Choroid plexus epithelial cell (primary cell): ENCODE measurements at regions not wholly inside any gene's neighbourhood (a gene's known extent, or its start where the extent isn't known, plus 50 kb on each side); places are given as distances from the start of the nearest gene placed in this dataset.

Experiments
- DNase-seq: peaks from one replicate; pipeline ENCODE4 v3.0.0-alpha.2; 2010; ENCODE audit warnings: low read depth
- H3K4me3 ChIP-seq: 2 replicates; pipeline ENCODE4 v1.5.1; 2011; ENCODE audit warnings: low read depth, mild to moderate bottlenecking, control low read depth, low read length, moderate library complexity
- TF ChIP-seq, protein P1 (sequence below): conservative IDR thresholded peaks from 2 replicates; pipeline ENCODE4 v1.5.1; 2011; ENCODE audit warnings: low read depth, mild to moderate bottlenecking, control low read depth, inconsistent platforms, low read length, moderate library complexity

DNA sequence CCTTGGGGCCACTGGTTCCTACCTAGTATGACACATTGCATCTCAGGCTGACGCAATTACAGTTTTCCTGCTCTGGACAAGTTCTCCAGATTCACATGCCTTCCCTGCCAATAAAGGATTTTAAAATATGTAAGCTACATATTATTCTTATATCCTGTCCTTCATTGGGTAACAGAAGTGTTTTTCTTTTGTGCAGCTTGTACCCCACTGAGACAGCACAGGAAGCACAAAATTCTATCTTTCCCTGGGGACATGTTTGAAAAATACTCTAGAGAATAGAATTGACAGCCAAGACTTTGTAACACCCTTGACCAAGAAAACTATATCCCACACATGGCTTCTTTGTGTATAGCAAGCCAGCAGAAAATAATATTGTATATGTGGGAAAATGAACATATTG lies 456.8 kb downstream of the MAFB start:
- TF ChIP-seq, protein P1, sequence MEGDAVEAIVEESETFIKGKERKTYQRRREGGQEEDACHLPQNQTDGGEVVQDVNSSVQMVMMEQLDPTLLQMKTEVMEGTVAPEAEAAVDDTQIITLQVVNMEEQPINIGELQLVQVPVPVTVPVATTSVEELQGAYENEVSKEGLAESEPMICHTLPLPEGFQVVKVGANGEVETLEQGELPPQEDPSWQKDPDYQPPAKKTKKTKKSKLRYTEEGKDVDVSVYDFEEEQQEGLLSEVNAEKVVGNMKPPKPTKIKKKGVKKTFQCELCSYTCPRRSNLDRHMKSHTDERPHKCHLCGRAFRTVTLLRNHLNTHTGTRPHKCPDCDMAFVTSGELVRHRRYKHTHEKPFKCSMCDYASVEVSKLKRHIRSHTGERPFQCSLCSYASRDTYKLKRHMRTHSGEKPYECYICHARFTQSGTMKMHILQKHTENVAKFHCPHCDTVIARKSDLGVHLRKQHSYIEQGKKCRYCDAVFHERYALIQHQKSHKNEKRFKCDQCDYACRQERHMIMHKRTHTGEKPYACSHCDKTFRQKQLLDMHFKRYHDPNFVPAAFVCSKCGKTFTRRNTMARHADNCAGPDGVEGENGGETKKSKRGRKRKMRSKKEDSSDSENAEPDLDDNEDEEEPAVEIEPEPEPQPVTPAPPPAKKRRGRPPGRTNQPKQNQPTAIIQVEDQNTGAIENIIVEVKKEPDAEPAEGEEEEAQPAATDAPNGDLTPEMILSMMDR: no peak
- DNase-seq: peak; percentile 19
- no peak overlapping the region for H3K4me3 ChIP-seq

DNA sequence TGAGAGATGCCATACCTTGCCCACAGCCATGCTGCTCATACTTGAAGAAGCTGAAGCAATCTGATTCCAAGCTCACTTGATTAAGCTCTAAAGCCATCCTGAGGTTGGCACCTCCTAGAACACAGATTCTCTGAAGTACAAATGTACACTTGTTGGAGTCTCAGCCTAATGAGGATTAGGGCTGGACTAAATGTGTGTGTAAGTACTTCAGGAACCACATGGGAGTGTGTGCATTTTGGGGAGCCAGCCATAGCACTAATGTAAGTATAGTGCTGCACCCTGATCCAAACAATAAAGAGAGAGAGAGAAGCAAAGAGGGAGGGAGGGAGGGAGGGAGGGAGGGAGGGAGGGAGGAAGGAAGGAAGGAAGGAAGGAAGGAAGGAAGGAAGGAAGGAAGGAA lies 458.6 kb downstream of the MAFB start:
- TF ChIP-seq, protein P1: no peak
- no peak for DNase-seq
- no peak overlapping the region for H3K4me3 ChIP-seq

DNA sequence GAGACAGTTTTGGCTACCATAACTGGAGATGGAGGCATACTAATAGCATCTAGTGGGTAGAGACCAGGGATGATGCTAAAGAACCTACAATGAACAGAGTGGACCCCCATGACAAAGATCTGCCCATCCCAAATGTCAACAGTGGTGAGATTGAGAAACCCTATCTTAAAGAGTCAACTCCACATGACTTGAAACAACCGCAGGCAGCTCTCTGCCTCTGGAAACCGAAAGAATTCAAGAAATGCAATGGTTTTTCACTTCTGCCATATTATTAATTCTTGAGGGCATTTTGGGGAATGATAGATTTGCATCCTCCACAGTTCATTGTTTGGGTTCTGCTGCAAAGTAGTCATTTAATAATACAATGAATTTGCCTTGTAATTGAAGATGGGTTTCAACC lies 463.4 kb downstream of the MAFB start:
- H3K4me3 ChIP-seq: no peak overlapping the region
- DNase-seq: no peak
- TF ChIP-seq, protein P1: no peak

DNA sequence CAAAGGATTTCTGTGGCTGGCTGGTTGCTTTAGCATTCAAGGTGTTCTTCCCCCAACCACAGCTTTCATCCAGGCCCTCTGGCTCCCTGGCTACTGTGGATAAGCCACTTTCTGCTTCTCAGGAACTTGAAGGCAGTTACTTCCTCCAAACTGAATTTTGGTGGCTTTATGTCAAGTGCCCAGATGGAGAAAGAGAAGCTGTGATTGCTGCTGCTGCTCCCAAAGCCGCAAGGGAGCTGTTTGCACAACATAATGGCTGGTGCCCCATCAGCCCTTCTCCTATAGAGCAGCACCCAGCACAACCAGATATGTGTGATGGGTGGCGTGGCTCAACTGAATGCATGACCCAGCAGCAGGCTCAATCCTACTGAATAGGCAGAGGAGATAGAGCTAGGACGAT lies 465.2 kb downstream of the MAFB start:
- TF ChIP-seq, protein P1: no peak
- no peak for DNase-seq
- no peak overlapping the region for H3K4me3 ChIP-seq

DNA sequence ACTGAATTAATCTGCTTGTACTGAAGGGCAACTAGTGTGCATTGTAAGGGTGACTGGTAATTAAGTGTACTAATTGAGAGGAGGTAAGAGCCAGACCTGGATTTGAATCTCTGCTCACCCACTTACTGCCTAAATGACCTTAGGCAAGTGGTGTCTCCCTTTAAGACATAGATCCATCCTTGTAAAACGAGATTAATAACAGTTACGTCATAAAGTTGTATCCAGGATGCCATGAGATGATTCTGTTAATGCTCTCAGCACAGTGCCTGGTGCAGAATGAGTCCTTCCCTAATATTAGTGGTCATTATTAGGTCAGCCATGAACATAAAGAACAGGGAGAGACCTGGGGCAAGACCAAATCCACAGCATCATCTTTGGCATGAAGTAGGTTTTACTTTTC lies 470.1 kb downstream of the MAFB start:
- no peak for DNase-seq
- no peak overlapping the region for H3K4me3 ChIP-seq
- TF ChIP-seq, protein P1: no peak

DNA sequence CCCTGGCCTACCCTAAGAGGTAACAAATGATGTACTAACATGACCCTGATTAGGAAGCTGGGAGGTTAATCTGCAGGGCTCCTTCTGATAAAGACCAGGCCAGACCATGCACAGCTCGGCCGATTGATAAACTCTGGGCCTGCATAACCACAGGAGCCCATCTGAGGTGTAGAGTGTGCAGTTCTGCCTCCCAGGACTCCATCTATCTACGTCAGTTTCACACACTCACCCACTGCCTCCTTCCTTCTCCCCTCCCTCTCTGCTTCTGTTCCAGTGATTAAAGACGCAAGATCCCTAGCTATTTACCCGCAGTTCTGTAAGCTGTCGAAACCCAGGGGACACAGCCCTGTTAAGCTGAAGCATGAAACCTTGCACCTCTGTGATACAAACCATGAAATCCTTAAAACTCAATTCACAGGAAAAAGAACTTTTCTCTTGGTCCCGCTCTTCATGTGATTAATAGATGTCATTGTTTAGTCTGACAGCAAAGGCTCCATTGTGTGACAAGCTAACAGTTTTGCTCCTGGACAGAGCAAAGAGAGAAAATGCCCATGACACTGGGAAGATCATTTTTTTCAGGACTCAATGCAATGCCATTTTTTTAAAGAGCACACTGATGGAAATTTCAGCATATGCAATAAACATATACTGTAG lies 470.6 kb downstream of the MAFB start:
- no peak for DNase-seq
- TF ChIP-seq, protein P1: no peak
- no peak overlapping the region for H3K4me3 ChIP-seq

DNA sequence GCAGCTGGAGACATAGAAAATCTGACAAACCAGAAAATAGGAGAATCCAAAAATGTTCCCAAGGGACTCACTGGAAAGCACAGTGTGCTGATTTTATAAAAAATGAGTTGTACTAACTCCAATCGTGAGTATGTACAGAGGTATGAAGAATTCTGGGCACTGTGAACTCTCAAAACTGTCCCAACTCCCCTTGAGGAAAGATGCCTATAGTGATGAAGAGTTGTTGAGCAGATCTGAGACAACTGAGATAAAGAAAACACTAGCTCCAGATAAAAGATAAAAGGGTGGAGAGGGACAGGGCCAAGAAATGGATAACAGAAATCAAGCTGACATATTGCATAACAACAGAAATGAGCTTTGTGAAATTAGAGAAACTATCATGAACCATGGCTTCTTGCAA lies 481.4 kb downstream of the MAFB start:
- no peak for DNase-seq
- H3K4me3 ChIP-seq: no peak overlapping the region
- TF ChIP-seq, protein P1: no peak
